OCI-LY1 (cell line): ENCODE measurements at regions not wholly inside any gene's neighbourhood (a gene's known extent, or its start where the extent isn't known, plus 50 kb on each side); places are given as distances from the start of the nearest gene placed in this dataset.

ENCODE experiments used
- H2AFZ ChIP-seq: fragments of 200-600 bp; sonication (generic), shearing (Covaris generic); 2 replicates; pipeline ENCODE4 v1.6.0; 2014; ENCODE audit warnings: antibody characterized with exemption, mild to moderate bottlenecking, low read length
- H3F3A ChIP-seq: fragments of 200-600 bp; sonication (generic), shearing (Covaris generic); 2 replicates; pipeline ENCODE4 v1.6.0; 2014; ENCODE audit warnings: mild to moderate bottlenecking, antibody characterized with exemption, low read length, moderate library complexity; ENCODE audit not compliant: insufficient read depth
- H3K27ac ChIP-seq: fragments of 200-600 bp; sonication (generic); 2 replicates; pipeline ENCODE4 v1.5.1; 2014; ENCODE audit warnings: low read length, mixed run types, mild to moderate bottlenecking, low read depth; ENCODE audit not compliant: poor library complexity, severe bottlenecking
- H3K27me3 ChIP-seq: fragments of 200-600 bp; sonication (generic); 2 replicates; pipeline ENCODE4 v1.6.0; 2014; ENCODE audit warnings: antibody characterized with exemption, mild to moderate bottlenecking, low read length, moderate library complexity; ENCODE audit not compliant: insufficient read depth
- H3K36me3 ChIP-seq: fragments of 200-600 bp; sonication (generic); 2 replicates; pipeline ENCODE4 v1.6.1; 2014; ENCODE audit warnings: mild to moderate bottlenecking, antibody characterized with exemption, low read length, moderate library complexity, mixed read lengths; ENCODE audit not compliant: insufficient read depth
- H3K4me1 ChIP-seq: fragments of 200-600 bp; sonication (generic); 2 replicates; pipeline ENCODE4 v1.5.1; 2014; ENCODE audit warnings: mild to moderate bottlenecking, low read length, moderate library complexity; ENCODE audit not compliant: insufficient read depth, severe bottlenecking
- H3K4me2 ChIP-seq: fragments of 200-600 bp; sonication (generic), shearing (Covaris generic); 2 replicates; pipeline ENCODE4 v1.6.1; 2014; ENCODE audit warnings: low read length
- H3K4me3 ChIP-seq: fragments of 200-600 bp; sonication (generic); 2 replicates; pipeline ENCODE4 v1.5.1; 2014; ENCODE audit warnings: low read length, low read depth, mild to moderate bottlenecking, mixed read lengths; ENCODE audit not compliant: poor library complexity, severe bottlenecking
- H3K79me2 ChIP-seq: fragments of 200-600 bp; shearing (Covaris generic); 2 replicates; pipeline ENCODE4 v1.6.1; 2016; ENCODE audit warnings: mixed run types, low read length, mixed read lengths; ENCODE audit not compliant: insufficient read depth
- H3K9ac ChIP-seq: fragments of 200-600 bp; sonication (generic), shearing (Covaris generic); 2 replicates; pipeline ENCODE4 v1.6.1; 2014; ENCODE audit warnings: mild to moderate bottlenecking, low read length, mixed read lengths
- H3K9me2 ChIP-seq: fragments of 200-600 bp; sonication (generic), shearing (Covaris generic); 2 replicates; pipeline ENCODE4 v1.6.1; 2014; ENCODE audit warnings: low read depth, mild to moderate bottlenecking, low read length, mixed read lengths
- H3K9me3 ChIP-seq: fragments of 200-600 bp; shearing (Covaris generic); 2 replicates; pipeline ENCODE4 v1.6.1; 2014; ENCODE audit warnings: low read length, mixed read lengths
- H4K20me1 ChIP-seq: fragments of 200-600 bp; sonication (generic), shearing (Covaris generic); 2 replicates; pipeline ENCODE4 v1.6.0; 2016; ENCODE audit warnings: mild to moderate bottlenecking, low read length; ENCODE audit not compliant: insufficient read depth
- CTCF ChIP-seq: fragments of 200-600 bp; sonication (generic), shearing (Covaris generic); IDR thresholded peaks from 2 replicates; pipeline ENCODE4 v1.5.1; 2017; ENCODE audit warnings: mild to moderate bottlenecking, antibody characterized with exemption, low read length, moderate library complexity, mixed read lengths
- EZH2 ChIP-seq: fragments of 200-600 bp; sonication (generic), shearing (Covaris generic); IDR thresholded peaks from 2 replicates; pipeline ENCODE4 v1.8.0; 2017; ENCODE audit warnings: borderline replicate concordance, mixed run types, mild to moderate bottlenecking, antibody characterized with exemption, low read length, moderate library complexity, mixed read lengths

- Histone ChIP-seq H3F3A (no peaks in the 10 kb centered on the region), H3K27me3 (no peaks in the 10 kb centered on the region), H3K36me3 (no peaks in the 10 kb centered on the region), H3K9ac (no peak overlapping the region), H3K4me2 (no peak overlapping the region), H4K20me1 (no peaks in the 10 kb centered on the region), H3K79me2 (no peaks in the 10 kb centered on the region), H3K4me3 (no peak overlapping the region), H2AFZ (no peak overlapping the region), H3K4me1 (no peaks in the 10 kb centered on the region), H3K9me2 (no peaks in the 10 kb centered on the region), H3K27ac (no peak overlapping the region), H3K9me3 (no peaks in the 10 kb centered on the region)
- no peak for TF ChIP-seq EZH2
- TF ChIP-seq CTCF, result no peak
These were observed 532.8 kb downstream of the MATN1 start for GRCh38 chr1:30190511-30191153.

- Histone ChIP-seq H3K4me2 (no peak overlapping the region), H2AFZ (no peak overlapping the region), H3K79me2 (no peaks in the 10 kb centered on the region), H3K9ac (no peak overlapping the region), H3K4me3 (no peak overlapping the region), H3K27ac (no peak overlapping the region), H4K20me1 (no peaks in the 10 kb centered on the region), H3F3A (no peaks in the 10 kb centered on the region), H3K9me3 (no peaks in the 10 kb centered on the region), H3K4me1 (no peaks in the 10 kb centered on the region), H3K36me3 (no peaks in the 10 kb centered on the region), H3K9me2 (no peaks in the 10 kb centered on the region), H3K27me3 (no peaks in the 10 kb centered on the region)
- TF ChIP-seq EZH2 (no peak), CTCF (no peak)
These were observed 533.4 kb downstream of the MATN1 start for GRCh38 chr1:30189818-30190500.

- Histone ChIP-seq H3K9ac (no peak overlapping the region), H3K27ac (no peak overlapping the region), H3K36me3 (no peaks in the 10 kb centered on the region), H2AFZ (no peak overlapping the region), H3K4me1 (no peaks in the 10 kb centered on the region), H3K9me2 (no peaks in the 10 kb centered on the region), H3K79me2 (no peaks in the 10 kb centered on the region), H4K20me1 (no peaks in the 10 kb centered on the region), H3K9me3 (no peaks in the 10 kb centered on the region), H3K27me3 (no peaks in the 10 kb centered on the region), H3F3A (no peaks in the 10 kb centered on the region), H3K4me3 (no peak overlapping the region), H3K4me2 (no peak overlapping the region)
- TF ChIP-seq EZH2, result no peak
- TF ChIP-seq CTCF, result no peak
These were observed 534.4 kb downstream of the MATN1 start for GRCh38 chr1:30188999-30189398.
